ENCODE measurements at regions not wholly inside any gene's neighbourhood (a gene's known extent, or its start where the extent isn't known, plus 50 kb on each side); places are given as distances from the start of the nearest gene placed in this dataset.

GRCh38 chr4:41461780-41462307 is 76.1 kb upstream of the LIMCH1 start:
- no peaks in the 10 kb centered on the region for H3K27me3 Mint-ChIP-seq (ENCODE audit: low read depth)
- peaks cover 4% of the 10 kb centered on the region for H3K4me1 Mint-ChIP-seq
- TF ChIP-seq, protein P1, sequence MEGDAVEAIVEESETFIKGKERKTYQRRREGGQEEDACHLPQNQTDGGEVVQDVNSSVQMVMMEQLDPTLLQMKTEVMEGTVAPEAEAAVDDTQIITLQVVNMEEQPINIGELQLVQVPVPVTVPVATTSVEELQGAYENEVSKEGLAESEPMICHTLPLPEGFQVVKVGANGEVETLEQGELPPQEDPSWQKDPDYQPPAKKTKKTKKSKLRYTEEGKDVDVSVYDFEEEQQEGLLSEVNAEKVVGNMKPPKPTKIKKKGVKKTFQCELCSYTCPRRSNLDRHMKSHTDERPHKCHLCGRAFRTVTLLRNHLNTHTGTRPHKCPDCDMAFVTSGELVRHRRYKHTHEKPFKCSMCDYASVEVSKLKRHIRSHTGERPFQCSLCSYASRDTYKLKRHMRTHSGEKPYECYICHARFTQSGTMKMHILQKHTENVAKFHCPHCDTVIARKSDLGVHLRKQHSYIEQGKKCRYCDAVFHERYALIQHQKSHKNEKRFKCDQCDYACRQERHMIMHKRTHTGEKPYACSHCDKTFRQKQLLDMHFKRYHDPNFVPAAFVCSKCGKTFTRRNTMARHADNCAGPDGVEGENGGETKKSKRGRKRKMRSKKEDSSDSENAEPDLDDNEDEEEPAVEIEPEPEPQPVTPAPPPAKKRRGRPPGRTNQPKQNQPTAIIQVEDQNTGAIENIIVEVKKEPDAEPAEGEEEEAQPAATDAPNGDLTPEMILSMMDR (conservative IDR thresholded peaks at IDR 0.05) = no peak
- no peak for DNase-seq (ENCODE audit: low read depth, low spot score)
- H3K9me3 Mint-ChIP-seq = no peaks in the 10 kb centered on the region
- H3K27ac Mint-ChIP-seq (ENCODE audit: unreplicated experiment) = no peak overlapping the region
- no peak overlapping the region for H3K4me3 Mint-ChIP-seq
- H3K36me3 Mint-ChIP-seq (ENCODE audit: low read depth) = no peaks in the 10 kb centered on the region

DNA sequence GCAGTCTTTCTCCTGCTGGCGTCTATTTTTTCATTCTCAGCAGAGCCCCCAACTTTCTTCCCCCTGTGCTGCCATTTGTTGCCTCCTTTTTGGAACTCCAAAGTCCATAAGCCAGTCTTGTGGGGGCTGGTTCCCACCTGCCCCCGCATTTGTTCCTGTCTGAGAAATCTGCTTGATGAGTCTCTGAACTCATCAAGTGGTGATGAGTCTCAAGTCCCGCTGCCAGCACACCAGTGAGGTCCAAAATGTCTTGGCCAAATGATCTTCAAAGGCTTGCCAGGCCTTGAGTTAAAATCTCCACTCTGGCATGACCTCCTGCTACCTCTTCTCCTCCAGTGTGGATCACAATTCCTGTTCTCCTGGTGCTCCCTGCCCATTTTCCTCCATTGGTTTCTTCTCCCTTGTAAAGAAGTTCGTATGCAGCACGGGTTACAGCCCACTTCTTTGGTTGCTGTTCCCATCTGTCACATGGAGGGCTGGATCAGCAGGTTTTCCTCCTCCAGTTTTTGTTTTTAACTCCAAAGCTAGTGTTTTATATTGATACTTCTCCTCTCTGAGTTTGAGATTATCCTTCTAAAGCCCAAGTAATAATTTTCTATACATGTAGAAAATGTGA is 72.7 kb upstream of the LIMCH1 start:
- Mint-ChIP-seq H3K9me3 (peaks cover 2% of the 10 kb centered on the region), H3K4me1 (peaks cover 18% of the 10 kb centered on the region), H3K27ac (ENCODE audit: unreplicated experiment) (no peak overlapping the region), H3K27me3 (ENCODE audit: low read depth) (no peaks in the 10 kb centered on the region), H3K36me3 (ENCODE audit: low read depth) (no peaks in the 10 kb centered on the region), H3K4me3 (no peak overlapping the region)
- TF ChIP-seq, protein P1 (conservative IDR thresholded peaks at IDR 0.05) = no peak
- no peak for DNase-seq (ENCODE audit: low read depth, low spot score)

DNA sequence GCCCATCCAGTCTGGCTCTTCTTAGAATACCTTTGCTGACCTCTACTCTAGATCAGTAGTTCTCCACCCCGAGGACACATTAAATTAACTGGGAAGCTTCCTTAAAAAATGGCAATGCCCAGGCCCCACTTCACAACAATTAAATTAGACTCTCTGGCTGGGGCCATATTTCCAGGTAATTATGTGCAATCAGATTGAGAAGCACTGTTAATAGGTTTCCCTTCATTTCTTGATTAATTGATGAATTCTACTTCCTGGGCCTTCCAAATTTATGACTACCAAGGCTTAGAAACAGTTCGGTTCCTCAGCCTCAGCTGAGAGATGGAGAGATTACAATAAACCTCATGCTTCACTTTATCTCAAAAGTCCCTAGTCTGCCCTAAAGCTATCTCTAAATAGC is 71.7 kb upstream of the LIMCH1 start:
- TF ChIP-seq, protein P1 (conservative IDR thresholded peaks at IDR 0.05) = no peak
- no peak for DNase-seq (ENCODE audit: low read depth, low spot score)
- no peak overlapping the region for H3K27ac Mint-ChIP-seq (ENCODE audit: unreplicated experiment)
- H3K4me1 Mint-ChIP-seq = peaks cover 23% of the 10 kb centered on the region
- H3K4me3 Mint-ChIP-seq = no peak overlapping the region
- no peaks in the 10 kb centered on the region for H3K27me3 Mint-ChIP-seq (ENCODE audit: low read depth)
- H3K9me3 Mint-ChIP-seq = peaks cover 6% of the 10 kb centered on the region
- H3K36me3 Mint-ChIP-seq (ENCODE audit: low read depth) = no peaks in the 10 kb centered on the region

DNA sequence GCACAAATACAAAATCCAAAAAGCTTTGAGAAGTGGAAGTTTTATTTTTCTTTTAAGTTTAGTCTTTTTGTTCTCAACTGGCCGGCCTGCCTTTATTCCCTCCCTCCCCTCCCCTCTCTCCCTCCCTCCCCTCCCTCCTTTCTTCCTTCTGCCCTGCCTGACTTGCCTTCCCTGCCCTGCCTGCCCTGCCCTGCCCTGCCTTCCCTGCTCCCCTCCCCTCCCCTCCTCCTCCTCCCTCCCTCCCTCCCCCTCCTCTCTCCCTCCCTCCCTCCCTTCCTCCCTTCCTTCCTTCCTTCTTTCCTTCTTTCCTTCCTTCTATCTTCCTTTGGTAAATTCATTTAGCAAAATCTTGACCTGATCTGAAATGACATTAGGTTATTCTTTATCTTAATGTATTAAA is 69.8 kb upstream of the LIMCH1 start:
- Mint-ChIP-seq H3K27ac (ENCODE audit: unreplicated experiment) (no peak overlapping the region), H3K4me1 (peaks cover 26% of the 10 kb centered on the region), H3K4me3 (no peak overlapping the region), H3K27me3 (ENCODE audit: low read depth) (no peaks in the 10 kb centered on the region), H3K9me3 (peaks cover 6% of the 10 kb centered on the region), H3K36me3 (ENCODE audit: low read depth) (no peaks in the 10 kb centered on the region)
- TF ChIP-seq, protein P1 (conservative IDR thresholded peaks at IDR 0.05) = no peak
- no peak for DNase-seq (ENCODE audit: low read depth, low spot score)

GRCh38 chr4:41471126-41472071 is 66.6 kb upstream of the LIMCH1 start:
- TF ChIP-seq, protein P1 (conservative IDR thresholded peaks at IDR 0.05) = no peak
- H3K4me1 Mint-ChIP-seq = peaks cover 35% of the 10 kb centered on the region
- H3K4me3 Mint-ChIP-seq = no peak overlapping the region
- no peak for DNase-seq (ENCODE audit: low read depth, low spot score)
- no peak overlapping the region for H3K27ac Mint-ChIP-seq (ENCODE audit: unreplicated experiment)
- no peaks in the 10 kb centered on the region for H3K36me3 Mint-ChIP-seq (ENCODE audit: low read depth)
- peaks cover 6% of the 10 kb centered on the region for H3K9me3 Mint-ChIP-seq
- no peaks in the 10 kb centered on the region for H3K27me3 Mint-ChIP-seq (ENCODE audit: low read depth)

Measured in neural crest cell (in vitro differentiated cells).